ENCODE measurements at regions not wholly inside any gene's neighbourhood (a gene's known extent, or its start where the extent isn't known, plus 50 kb on each side); places are given as distances from the start of the nearest gene placed in this dataset.

- Mint-ChIP-seq H3K27me3 (ENCODE audit: insufficient read depth, low read depth) (no peaks in the 10 kb centered on the region), H3K27ac (no peak overlapping the region), H3K36me3 (no peaks in the 10 kb centered on the region), H3K4me3 (no peak overlapping the region), H3K4me1 (no peaks in the 10 kb centered on the region), H3K9me3 (no peaks in the 10 kb centered on the region)
- no peak overlapping the region for H3K4me2 ChIP-seq
- no peaks in the 10 kb centered on the region for H3F3A ChIP-seq (ENCODE audit: low read depth)
- no peaks in the 10 kb centered on the region for H4K20me1 ChIP-seq (ENCODE audit: low read depth)
- no peaks in the 10 kb centered on the region for H3K36me3 ChIP-seq
- no peaks in the 10 kb centered on the region for H3K27me3 ChIP-seq
- H3K9ac ChIP-seq = no peak overlapping the region
- no peak overlapping the region for H2AFZ ChIP-seq (replicated peaks)
- H3K27ac ChIP-seq = no peak overlapping the region
- no peak for TF ChIP-seq EZH2 (IDR thresholded peaks at IDR 0.05)
- no peak for TF ChIP-seq EZH2phosphoT487 (IDR thresholded peaks at IDR 0.05)
- TF ChIP-seq CTCF (IDR thresholded peaks at IDR 0.05) = no peak
- DNase-seq (ENCODE audit: low spot score) = no peak
- H3K9me3 ChIP-seq (ENCODE audit: low read depth) = no peaks in the 10 kb centered on the region
- H3K4me1 ChIP-seq = no peaks in the 10 kb centered on the region
- H3K79me2 ChIP-seq (ENCODE audit: low read depth) = no peaks in the 10 kb centered on the region
- H3K4me3 ChIP-seq = no peak overlapping the region
Observed at GRCh38 chr11:81946831-81947230, 786.8 kb downstream of the FAM181B start.

GRCh38 chr11:81942646-81943045 lies 791.0 kb downstream of the FAM181B start:
- TF ChIP-seq CTCF (IDR thresholded peaks at IDR 0.05) = no peak
- TF ChIP-seq EZH2phosphoT487 (IDR thresholded peaks at IDR 0.05) = no peak
- TF ChIP-seq EZH2 (IDR thresholded peaks at IDR 0.05) = no peak
- H3K9me3 ChIP-seq (ENCODE audit: low read depth) = no peaks in the 10 kb centered on the region
- H3K27me3 ChIP-seq = no peaks in the 10 kb centered on the region
- no peak for DNase-seq (ENCODE audit: low spot score)
- H3K36me3 Mint-ChIP-seq = no peaks in the 10 kb centered on the region
- no peak overlapping the region for H3K4me2 ChIP-seq
- H3K27ac Mint-ChIP-seq = no peak overlapping the region
- no peaks in the 10 kb centered on the region for H3K4me1 ChIP-seq
- no peak overlapping the region for H2AFZ ChIP-seq (replicated peaks)
- no peaks in the 10 kb centered on the region for H3K9me3 Mint-ChIP-seq
- no peaks in the 10 kb centered on the region for H3K4me1 Mint-ChIP-seq
- H3K27me3 Mint-ChIP-seq (ENCODE audit: insufficient read depth, low read depth) = no peaks in the 10 kb centered on the region
- no peak overlapping the region for H3K27ac ChIP-seq
- H3K36me3 ChIP-seq = no peaks in the 10 kb centered on the region
- no peaks in the 10 kb centered on the region for H3F3A ChIP-seq (ENCODE audit: low read depth)
- no peak overlapping the region for H3K4me3 Mint-ChIP-seq
- H3K4me3 ChIP-seq = no peak overlapping the region
- no peaks in the 10 kb centered on the region for H4K20me1 ChIP-seq (ENCODE audit: low read depth)
- no peak overlapping the region for H3K9ac ChIP-seq
- no peaks in the 10 kb centered on the region for H3K79me2 ChIP-seq (ENCODE audit: low read depth)

GRCh38 chr11:81941998-81942397 lies 791.7 kb downstream of the FAM181B start:
- TF ChIP-seq EZH2phosphoT487 (IDR thresholded peaks at IDR 0.05) = no peak
- no peak for TF ChIP-seq CTCF (IDR thresholded peaks at IDR 0.05)
- no peak for TF ChIP-seq EZH2 (IDR thresholded peaks at IDR 0.05)
- Histone ChIP-seq H4K20me1 (ENCODE audit: low read depth) (no peaks in the 10 kb centered on the region), H3K27me3 (no peaks in the 10 kb centered on the region), H3K27ac (no peak overlapping the region), H3K36me3 (no peaks in the 10 kb centered on the region), H3K4me3 (no peak overlapping the region), H3K9me3 (ENCODE audit: low read depth) (no peaks in the 10 kb centered on the region), H3K79me2 (ENCODE audit: low read depth) (no peaks in the 10 kb centered on the region), H3K4me1 (no peaks in the 10 kb centered on the region), H3F3A (ENCODE audit: low read depth) (no peaks in the 10 kb centered on the region), H2AFZ (replicated peaks) (no peak overlapping the region), H3K4me2 (no peak overlapping the region), H3K9ac (no peak overlapping the region)
- H3K36me3 Mint-ChIP-seq = no peaks in the 10 kb centered on the region
- no peak overlapping the region for H3K27ac Mint-ChIP-seq
- H3K4me3 Mint-ChIP-seq = no peak overlapping the region
- no peaks in the 10 kb centered on the region for H3K4me1 Mint-ChIP-seq
- no peaks in the 10 kb centered on the region for H3K27me3 Mint-ChIP-seq (ENCODE audit: insufficient read depth, low read depth)
- no peak for DNase-seq (ENCODE audit: low spot score)
- H3K9me3 Mint-ChIP-seq = no peaks in the 10 kb centered on the region

- Mint-ChIP-seq H3K27me3 (ENCODE audit: insufficient read depth, low read depth) (peaks cover 2% of the 10 kb centered on the region), H3K36me3 (no peaks in the 10 kb centered on the region), H3K4me1 (no peaks in the 10 kb centered on the region), H3K4me3 (no peak overlapping the region), H3K27ac (no peak overlapping the region), H3K9me3 (no peaks in the 10 kb centered on the region)
- no peaks in the 10 kb centered on the region for H3K36me3 ChIP-seq
- no peak overlapping the region for H3K27ac ChIP-seq
- no peak overlapping the region for H3K9ac ChIP-seq
- no peak overlapping the region for H2AFZ ChIP-seq (replicated peaks)
- no peak overlapping the region for H3K4me2 ChIP-seq
- no peaks in the 10 kb centered on the region for H3K79me2 ChIP-seq (ENCODE audit: low read depth)
- TF ChIP-seq EZH2phosphoT487 (IDR thresholded peaks at IDR 0.05) (no peak), EZH2 (IDR thresholded peaks at IDR 0.05) (no peak)
- H3K9me3 ChIP-seq (ENCODE audit: low read depth) = no peaks in the 10 kb centered on the region
- no peak overlapping the region for H3K4me3 ChIP-seq
- no peaks in the 10 kb centered on the region for H3K27me3 ChIP-seq
- DNase-seq (ENCODE audit: low spot score) = no peak
- H3F3A ChIP-seq (ENCODE audit: low read depth) = no peaks in the 10 kb centered on the region
- no peaks in the 10 kb centered on the region for H4K20me1 ChIP-seq (ENCODE audit: low read depth)
- H3K4me1 ChIP-seq = no peaks in the 10 kb centered on the region
Observed at GRCh38 chr11:81932303-81932702, 801.4 kb downstream of the FAM181B start.

All from neural progenitor cell (in vitro differentiated cells).